VCaP (cell line): ENCODE measurements at regions not wholly inside any gene's neighbourhood (a gene's known extent, or its start where the extent isn't known, plus 50 kb on each side); places are given as distances from the start of the nearest gene placed in this dataset.
"Not testable (repeated sequence)": the region's sequence is repeated elsewhere in the genome, so short reads cannot be mapped to it uniquely, and the experiment has no call there.

ENCODE experiments used
- H3K27ac ChIP-seq: fragments of 450-650 bp; 2 replicates; pipeline ENCODE4 v1.5.1; 2017
- CTCF ChIP-seq: fragments of 450-650 bp; conservative IDR thresholded peaks from 2 replicates; pipeline ENCODE4 v1.5.1; 2017; ENCODE audit warnings: mild to moderate bottlenecking, moderate library complexity

GRCh38 chr10:22805304-22805703, 90.9 kb upstream of the PIP4K2A start:
- H3K27ac ChIP-seq, result peak overlapping the region; percentile 8; the same call in 1 of the 2 replicates
- peak; percentile 30 for TF ChIP-seq CTCF

- no peak overlapping the region for H3K27ac ChIP-seq
- TF ChIP-seq CTCF, result no peak
Measured at GRCh38 chr10:22803261-22803885, 89.0 kb upstream of the PIP4K2A start.

GRCh38 chr10:22801785-22802184, 87.4 kb upstream of the PIP4K2A start:
- no peak for TF ChIP-seq CTCF
- no peak overlapping the region for H3K27ac ChIP-seq

DNA sequence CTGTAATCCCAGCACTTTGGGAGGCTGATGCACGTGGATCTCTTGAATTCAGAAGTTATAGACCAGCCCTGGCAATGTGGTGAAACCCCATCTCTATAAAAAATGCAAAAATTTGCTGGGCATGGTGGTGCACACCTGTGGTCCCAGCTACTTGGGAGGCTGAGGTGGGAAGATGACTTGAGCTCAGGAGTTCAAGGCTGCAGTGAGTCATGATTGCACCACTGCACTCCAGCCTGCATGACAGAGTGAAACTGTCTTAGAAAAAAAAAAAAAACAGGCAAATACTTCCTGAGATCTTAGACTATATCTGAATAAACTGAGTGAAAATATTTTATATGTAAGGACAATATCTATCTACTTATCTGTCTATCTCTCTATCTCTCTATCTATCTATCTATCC, 83.4 kb upstream of the PIP4K2A start:
- not testable (repeated sequence) for H3K27ac ChIP-seq

DNA sequence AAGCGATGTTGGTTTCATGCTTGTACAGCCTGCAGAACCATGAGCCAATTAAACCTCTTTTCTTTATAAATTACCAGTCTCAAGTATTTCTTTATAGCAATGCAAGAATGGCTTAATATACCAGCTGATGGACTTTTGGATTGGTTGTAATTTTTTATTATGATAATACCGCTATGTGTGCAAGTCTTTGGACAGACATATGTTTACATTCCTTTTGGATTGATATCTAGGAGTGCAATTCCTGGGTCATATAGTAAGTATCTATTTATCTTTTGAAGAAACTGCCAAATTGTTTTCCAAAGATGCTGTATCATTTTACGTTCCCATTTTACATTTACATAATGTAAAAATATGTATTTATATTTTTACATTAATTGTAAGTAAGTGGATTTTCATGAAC, 81.2 kb upstream of the PIP4K2A start:
- H3K27ac ChIP-seq, result no peak overlapping the region

DNA sequence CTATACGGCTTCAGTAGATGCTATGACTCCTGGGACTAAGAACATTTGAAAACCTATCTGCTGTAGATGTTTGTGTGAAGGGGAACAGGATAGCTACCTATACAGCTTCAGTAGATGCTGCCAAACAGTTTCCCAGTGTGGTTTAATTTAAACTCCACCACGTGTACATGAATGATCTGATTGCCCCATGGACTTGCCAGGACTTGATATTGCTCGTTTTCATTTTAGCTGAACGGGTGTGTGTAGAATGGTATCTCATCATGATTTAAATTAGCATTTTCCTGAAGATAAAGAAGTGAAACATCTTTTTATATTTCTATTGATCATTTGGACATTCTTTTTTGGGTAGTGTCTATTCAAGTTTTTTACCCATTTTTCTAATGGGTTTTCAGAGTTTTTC, 77.8 kb upstream of the PIP4K2A start:
- no peak for TF ChIP-seq CTCF
- H3K27ac ChIP-seq, result no peak overlapping the region

More for the DNA sequence above, 81.2 kb upstream of the PIP4K2A start:
- TF ChIP-seq CTCF, result no peak

GRCh38 chr10:22791665-22792064, 77.3 kb upstream of the PIP4K2A start:
- H3K27ac ChIP-seq, result no peak overlapping the region
- TF ChIP-seq CTCF, result no peak

DNA sequence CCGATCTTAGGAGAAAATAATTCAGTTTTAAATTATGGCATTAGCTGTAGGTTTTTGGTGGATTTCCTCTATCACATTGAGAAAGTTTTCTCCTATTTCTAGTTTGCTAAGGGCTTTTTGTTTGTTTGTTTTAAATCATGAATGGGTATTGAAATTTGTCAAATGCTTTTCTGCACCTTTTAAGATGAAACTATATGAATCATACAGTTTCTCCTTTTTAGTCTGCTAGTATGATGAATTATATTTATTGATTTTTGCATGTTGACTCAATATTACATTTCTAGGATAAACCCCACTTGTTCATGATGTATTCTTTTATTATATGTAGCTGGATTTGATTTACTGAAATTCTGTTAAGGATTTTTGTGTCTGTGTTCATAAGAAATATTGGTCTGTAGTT, 70.3 kb upstream of the PIP4K2A start:
- H3K27ac ChIP-seq, result no peak overlapping the region
- TF ChIP-seq CTCF, result no peak
